ENCODE measurements at regions not wholly inside any gene's neighbourhood (a gene's known extent, or its start where the extent isn't known, plus 50 kb on each side); places are given as distances from the start of the nearest gene placed in this dataset.

GRCh38 chr10:3655528-3655927 lies 129.5 kb downstream of the KLF6 start:
- no peak for ATAC-seq
- TF ChIP-seq ZNF70 (CRISPR knock-in tag; IDR thresholded peaks at IDR 0.05) = no peak

DNA sequence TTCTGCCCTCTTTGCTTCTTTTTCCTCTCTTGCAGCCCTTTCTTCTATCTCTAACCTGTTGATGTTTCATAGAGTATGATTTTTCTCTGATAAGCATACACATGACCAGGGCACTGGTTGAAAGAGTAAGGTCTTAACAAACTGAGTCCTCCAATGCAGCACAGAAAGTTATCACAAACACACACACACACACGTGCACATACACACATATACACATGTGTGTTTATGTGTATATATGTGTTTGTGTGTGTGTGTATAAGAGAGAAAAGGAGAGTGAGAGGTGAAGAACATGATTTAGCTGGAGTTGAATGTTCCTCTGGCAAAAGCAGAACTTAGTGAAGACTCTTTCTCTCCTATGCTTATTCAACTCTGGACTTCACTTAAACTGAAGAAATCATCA lies 130.0 kb downstream of the KLF6 start:
- TF ChIP-seq BACH2 (CRISPR knock-in tag; IDR thresholded peaks at IDR 0.05; ENCODE audit: borderline replicate concordance) = no peak
- TF ChIP-seq, protein P1, sequence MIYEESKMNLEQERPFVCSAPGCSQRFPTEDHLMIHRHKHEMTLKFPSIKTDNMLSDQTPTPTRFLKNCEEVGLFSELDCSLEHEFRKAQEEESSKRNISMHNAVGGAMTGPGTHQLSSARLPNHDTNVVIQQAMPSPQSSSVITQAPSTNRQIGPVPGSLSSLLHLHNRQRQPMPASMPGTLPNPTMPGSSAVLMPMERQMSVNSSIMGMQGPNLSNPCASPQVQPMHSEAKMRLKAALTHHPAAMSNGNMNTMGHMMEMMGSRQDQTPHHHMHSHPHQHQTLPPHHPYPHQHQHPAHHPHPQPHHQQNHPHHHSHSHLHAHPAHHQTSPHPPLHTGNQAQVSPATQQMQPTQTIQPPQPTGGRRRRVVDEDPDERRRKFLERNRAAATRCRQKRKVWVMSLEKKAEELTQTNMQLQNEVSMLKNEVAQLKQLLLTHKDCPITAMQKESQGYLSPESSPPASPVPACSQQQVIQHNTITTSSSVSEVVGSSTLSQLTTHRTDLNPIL (CRISPR knock-in tag; IDR thresholded peaks at IDR 0.05; ENCODE audit: low read depth) = no peak
- TF ChIP-seq RARB (CRISPR knock-in tag; IDR thresholded peaks at IDR 0.05) = no peak
- TF ChIP-seq PATZ1 (CRISPR knock-in tag; IDR thresholded peaks at IDR 0.05; ENCODE audit: borderline replicate concordance) = no peak
- no peak for TF ChIP-seq ZFP3 (CRISPR knock-in tag; IDR thresholded peaks at IDR 0.05)
- no peak for TF ChIP-seq GLIS3 (CRISPR knock-in tag; IDR thresholded peaks at IDR 0.05)
- no peak for TF ChIP-seq ESRRG (CRISPR knock-in tag; IDR thresholded peaks at IDR 0.05)
- TF ChIP-seq OSR1 (CRISPR knock-in tag; IDR thresholded peaks at IDR 0.05) = no peak
- TF ChIP-seq ZNF8 (CRISPR knock-in tag; IDR thresholded peaks at IDR 0.05) = no peak
- TF ChIP-seq ZNF70 (CRISPR knock-in tag; IDR thresholded peaks at IDR 0.05) = no peak
- ATAC-seq = no peak; the same call in 2 of the 3 replicates

- peak; percentile 66 for ATAC-seq
- TF ChIP-seq ZNF70 (CRISPR knock-in tag; IDR thresholded peaks at IDR 0.05) (no peak), ZC3H10 (CRISPR knock-in tag; IDR thresholded peaks at IDR 0.05) (no peak), ZNF565 (CRISPR knock-in tag; conservative IDR thresholded peaks at IDR 0.05; ENCODE audit: low read depth) (no peak), ARNTL (CRISPR knock-in tag; IDR thresholded peaks at IDR 0.05; ENCODE audit: borderline replicate concordance, low read depth) (no peak), BACH2 (CRISPR knock-in tag; IDR thresholded peaks at IDR 0.05; ENCODE audit: borderline replicate concordance) (no peak), CSDC2 (CRISPR knock-in tag; IDR thresholded peaks at IDR 0.05) (no peak), PPARA (CRISPR knock-in tag; IDR thresholded peaks at IDR 0.05; ENCODE audit: borderline replicate concordance) (no peak), ZNF8 (CRISPR knock-in tag; IDR thresholded peaks at IDR 0.05) (no peak), ESRRG (CRISPR knock-in tag; IDR thresholded peaks at IDR 0.05) (no peak), SNAI2 (CRISPR knock-in tag; IDR thresholded peaks at IDR 0.05) (no peak), ZFP3 (CRISPR knock-in tag; IDR thresholded peaks at IDR 0.05) (no peak), PATZ1 (CRISPR knock-in tag; IDR thresholded peaks at IDR 0.05; ENCODE audit: borderline replicate concordance) (no peak)
Measured at GRCh38 chr10:3654496-3654895, 130.5 kb downstream of the KLF6 start.

DNA sequence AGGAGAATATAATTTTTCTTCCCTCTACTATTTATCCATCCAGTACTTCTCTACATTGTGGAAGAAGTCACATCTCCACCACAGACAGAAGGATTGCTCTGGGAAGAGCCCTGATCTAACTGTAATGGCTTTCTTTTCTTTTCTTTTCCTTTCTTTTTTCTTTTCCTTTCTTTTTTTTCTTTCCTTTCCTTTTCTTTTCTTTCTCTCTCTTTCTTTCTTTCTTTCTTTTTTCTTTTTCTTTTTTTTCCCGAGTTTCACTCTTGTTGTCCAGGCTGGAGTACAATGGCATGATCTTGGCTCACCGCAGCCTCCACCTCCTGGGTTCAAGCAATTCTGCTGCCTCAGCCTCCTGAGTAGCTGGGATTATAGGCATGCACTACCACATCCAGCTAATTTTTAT lies 131.7 kb downstream of the KLF6 start:
- peak; percentile 81 for ATAC-seq

DNA sequence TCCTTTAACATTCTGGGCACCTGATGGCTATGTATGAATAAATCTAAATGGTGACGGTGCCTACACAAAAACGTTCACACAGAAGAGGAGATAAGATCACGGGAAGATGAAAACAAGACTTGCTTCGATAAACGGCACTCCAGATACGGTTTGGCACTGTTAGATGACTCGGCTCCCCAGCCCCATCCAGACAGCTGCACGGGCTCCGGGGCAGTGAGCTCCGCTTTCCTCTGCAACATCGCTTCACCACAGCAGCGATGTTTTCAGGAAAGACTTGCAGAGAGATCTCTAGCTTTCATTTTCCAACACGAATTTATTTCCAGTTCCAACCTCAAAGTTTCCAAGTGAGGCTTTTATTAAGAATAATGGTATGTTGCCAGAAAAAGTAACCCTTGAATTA lies 132.1 kb downstream of the KLF6 start:
- ATAC-seq = peak; percentile 91
- TF ChIP-seq GLIS3 (CRISPR knock-in tag; IDR thresholded peaks at IDR 0.05) (no peak), TOX (CRISPR knock-in tag; IDR thresholded peaks at IDR 0.05; ENCODE audit: borderline replicate concordance) (no peak), BACH2 (CRISPR knock-in tag; IDR thresholded peaks at IDR 0.05; ENCODE audit: borderline replicate concordance) (no peak), CSDC2 (CRISPR knock-in tag; IDR thresholded peaks at IDR 0.05) (no peak), TSHZ2 (CRISPR knock-in tag; IDR thresholded peaks at IDR 0.05) (no peak), RARB (CRISPR knock-in tag; IDR thresholded peaks at IDR 0.05) (no peak), ZFP3 (CRISPR knock-in tag; IDR thresholded peaks at IDR 0.05) (no peak), ARNTL (CRISPR knock-in tag; IDR thresholded peaks at IDR 0.05; ENCODE audit: borderline replicate concordance, low read depth) (no peak), PPARA (CRISPR knock-in tag; IDR thresholded peaks at IDR 0.05; ENCODE audit: borderline replicate concordance) (no peak), ZC3H10 (CRISPR knock-in tag; IDR thresholded peaks at IDR 0.05) (no peak)
